ENCODE measurements at regions not wholly inside any gene's neighbourhood (a gene's known extent, or its start where the extent isn't known, plus 50 kb on each side); places are given as distances from the start of the nearest gene placed in this dataset.
"Not testable (repeated sequence)": the region's sequence is repeated elsewhere in the genome, so short reads cannot be mapped to it uniquely, and the experiment has no call there.

DNA sequence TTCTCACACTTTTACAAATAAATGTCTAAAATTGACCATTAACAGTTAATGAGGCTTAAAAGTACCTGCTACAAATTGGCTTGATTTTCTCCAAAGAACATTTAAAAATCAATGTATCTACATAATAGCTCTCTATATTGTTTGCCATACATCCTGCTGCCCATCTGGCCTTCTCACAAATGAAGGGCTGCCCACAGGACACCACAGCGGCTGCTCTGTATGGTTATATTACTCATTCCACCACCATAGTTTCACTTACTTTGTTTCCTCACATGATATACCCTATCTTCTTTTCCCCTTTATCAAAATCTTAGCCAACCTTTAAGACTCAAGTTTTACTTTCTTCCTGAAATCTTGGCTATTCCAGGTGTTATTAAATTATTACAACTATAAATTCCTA is 407.7 kb upstream of the HTR1E start:
- H3K4me3 ChIP-seq (ENCODE audit: control insufficient read depth, low read depth, low read length) = no peak overlapping the region
- no peak for DNase-seq (ENCODE audit: low read depth)
- TF ChIP-seq, protein P1, sequence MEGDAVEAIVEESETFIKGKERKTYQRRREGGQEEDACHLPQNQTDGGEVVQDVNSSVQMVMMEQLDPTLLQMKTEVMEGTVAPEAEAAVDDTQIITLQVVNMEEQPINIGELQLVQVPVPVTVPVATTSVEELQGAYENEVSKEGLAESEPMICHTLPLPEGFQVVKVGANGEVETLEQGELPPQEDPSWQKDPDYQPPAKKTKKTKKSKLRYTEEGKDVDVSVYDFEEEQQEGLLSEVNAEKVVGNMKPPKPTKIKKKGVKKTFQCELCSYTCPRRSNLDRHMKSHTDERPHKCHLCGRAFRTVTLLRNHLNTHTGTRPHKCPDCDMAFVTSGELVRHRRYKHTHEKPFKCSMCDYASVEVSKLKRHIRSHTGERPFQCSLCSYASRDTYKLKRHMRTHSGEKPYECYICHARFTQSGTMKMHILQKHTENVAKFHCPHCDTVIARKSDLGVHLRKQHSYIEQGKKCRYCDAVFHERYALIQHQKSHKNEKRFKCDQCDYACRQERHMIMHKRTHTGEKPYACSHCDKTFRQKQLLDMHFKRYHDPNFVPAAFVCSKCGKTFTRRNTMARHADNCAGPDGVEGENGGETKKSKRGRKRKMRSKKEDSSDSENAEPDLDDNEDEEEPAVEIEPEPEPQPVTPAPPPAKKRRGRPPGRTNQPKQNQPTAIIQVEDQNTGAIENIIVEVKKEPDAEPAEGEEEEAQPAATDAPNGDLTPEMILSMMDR (IDR thresholded peaks at IDR 0.05; ENCODE audit: control insufficient read depth, insufficient read depth, low read depth, low read length, missing control alignments) = no peak

DNA sequence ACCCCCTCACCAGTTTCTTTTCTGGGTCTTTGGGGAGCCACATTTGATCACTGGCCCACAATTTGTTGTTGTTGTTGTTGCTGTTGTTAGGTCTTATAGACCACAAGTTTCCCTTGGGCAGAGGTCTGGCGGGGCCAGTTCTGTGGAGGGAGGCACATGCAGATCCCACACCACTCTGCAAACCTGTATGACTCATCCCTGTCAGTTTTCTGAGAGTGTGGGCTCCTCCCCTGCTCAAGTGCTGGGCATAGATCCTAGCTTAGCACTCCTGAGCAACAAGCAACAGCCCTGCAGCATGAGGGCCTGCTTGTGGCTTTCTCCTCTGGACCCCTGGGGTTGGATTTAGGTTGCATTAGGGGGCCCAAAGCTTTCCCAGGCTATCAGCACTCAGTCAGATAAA is 411.1 kb upstream of the HTR1E start:
- TF ChIP-seq, protein P1 (IDR thresholded peaks at IDR 0.05; ENCODE audit: control insufficient read depth, insufficient read depth, low read depth, low read length, missing control alignments) = no peak
- H3K4me3 ChIP-seq (ENCODE audit: control insufficient read depth, low read depth, low read length) = no peak overlapping the region
- DNase-seq (ENCODE audit: low read depth) = no peak

DNA sequence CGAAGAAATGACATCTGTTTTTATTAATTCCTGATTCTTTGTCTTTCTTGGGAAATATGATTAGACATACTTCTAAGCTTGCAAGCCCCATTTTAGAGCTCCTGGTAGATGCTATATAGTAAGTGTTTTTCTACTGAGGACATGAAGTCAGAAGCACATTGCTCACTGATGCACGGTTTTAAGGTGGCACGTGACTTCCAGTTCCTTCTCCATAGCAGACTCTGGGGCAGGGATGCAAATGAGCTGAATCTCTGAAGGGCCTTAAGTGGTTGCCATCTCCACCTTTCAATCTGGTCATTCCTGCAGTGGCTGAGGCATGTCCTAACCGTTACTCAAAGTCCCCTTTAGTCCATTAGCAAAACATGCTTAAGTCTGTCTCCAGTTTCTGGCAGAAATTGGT is 421.2 kb upstream of the HTR1E start:
- H3K4me3 ChIP-seq (ENCODE audit: control insufficient read depth, low read depth, low read length) = no peak overlapping the region
- DNase-seq (ENCODE audit: low read depth) = no peak
- TF ChIP-seq, protein P1 (IDR thresholded peaks at IDR 0.05; ENCODE audit: control insufficient read depth, insufficient read depth, low read depth, low read length, missing control alignments) = no peak

DNA sequence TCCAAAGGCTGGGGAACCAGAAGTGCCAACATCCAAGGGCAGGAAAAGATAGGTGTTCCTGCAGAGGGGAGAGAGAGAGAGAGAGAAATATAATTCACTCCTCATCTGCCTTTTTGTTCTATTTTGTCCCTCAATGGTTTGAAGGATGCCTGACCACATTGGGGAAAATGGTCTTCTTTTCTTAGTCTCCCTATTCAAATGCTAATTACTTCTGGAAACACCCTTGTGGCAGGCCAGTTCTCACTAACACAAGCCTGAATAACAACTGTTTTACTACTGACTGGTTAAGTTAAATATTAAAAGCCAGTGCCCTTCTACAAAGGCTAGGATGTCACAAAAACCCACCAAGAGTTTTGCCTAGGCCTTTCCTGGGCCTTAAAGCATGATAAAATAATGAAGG is 425.4 kb upstream of the HTR1E start:
- no peak overlapping the region for H3K4me3 ChIP-seq (ENCODE audit: control insufficient read depth, low read depth, low read length)
- TF ChIP-seq, protein P1 (IDR thresholded peaks at IDR 0.05; ENCODE audit: control insufficient read depth, insufficient read depth, low read depth, low read length, missing control alignments) = no peak
- DNase-seq (ENCODE audit: low read depth) = no peak

DNA sequence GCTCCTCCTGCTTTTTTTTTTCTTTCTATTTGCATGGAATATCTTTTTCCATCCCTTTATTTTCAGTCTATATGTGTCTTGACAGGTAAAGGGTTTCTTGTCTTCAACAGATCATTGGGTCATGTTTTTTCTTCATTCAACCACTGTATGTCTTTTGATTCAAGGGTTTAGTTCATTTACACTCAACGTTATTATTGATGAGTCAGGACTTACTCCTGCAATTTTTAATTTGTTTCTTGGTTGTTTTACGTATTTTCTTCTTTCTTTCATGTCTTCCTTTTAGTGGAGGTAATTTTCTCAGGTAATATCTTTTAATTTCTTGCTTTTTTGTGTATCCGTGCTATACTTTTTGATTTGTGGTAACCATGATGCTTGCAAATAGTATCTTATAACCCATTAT is 429.1 kb upstream of the HTR1E start:
- TF ChIP-seq, protein P1 (IDR thresholded peaks at IDR 0.05; ENCODE audit: control insufficient read depth, insufficient read depth, low read depth, low read length, missing control alignments) = no peak
- no peak for DNase-seq (ENCODE audit: low read depth)
- H3K4me3 ChIP-seq (ENCODE audit: control insufficient read depth, low read depth, low read length) = no peak overlapping the region

DNA sequence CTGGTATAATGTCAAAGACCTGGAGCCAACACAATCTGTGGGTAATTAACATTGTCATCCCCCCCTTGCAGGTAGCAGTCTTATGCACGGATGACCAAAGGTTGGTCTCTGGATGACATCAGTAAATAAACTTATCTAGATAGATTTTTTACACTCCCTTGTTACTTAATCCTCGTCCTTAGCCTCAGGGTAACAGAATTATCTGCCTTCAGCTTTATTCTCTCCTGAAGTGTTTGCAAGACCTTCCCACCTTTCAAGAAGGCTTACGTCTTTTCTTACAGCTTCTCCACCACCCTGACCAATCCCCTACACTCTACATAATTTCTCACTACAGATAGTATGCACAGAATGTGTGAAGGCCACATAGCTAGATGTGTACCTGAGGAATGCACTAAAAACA is 434.8 kb upstream of the HTR1E start:
- DNase-seq (ENCODE audit: low read depth) = no peak
- TF ChIP-seq, protein P1 (IDR thresholded peaks at IDR 0.05; ENCODE audit: control insufficient read depth, insufficient read depth, low read depth, low read length, missing control alignments) = no peak
- no peak overlapping the region for H3K4me3 ChIP-seq (ENCODE audit: control insufficient read depth, low read depth, low read length)

DNA sequence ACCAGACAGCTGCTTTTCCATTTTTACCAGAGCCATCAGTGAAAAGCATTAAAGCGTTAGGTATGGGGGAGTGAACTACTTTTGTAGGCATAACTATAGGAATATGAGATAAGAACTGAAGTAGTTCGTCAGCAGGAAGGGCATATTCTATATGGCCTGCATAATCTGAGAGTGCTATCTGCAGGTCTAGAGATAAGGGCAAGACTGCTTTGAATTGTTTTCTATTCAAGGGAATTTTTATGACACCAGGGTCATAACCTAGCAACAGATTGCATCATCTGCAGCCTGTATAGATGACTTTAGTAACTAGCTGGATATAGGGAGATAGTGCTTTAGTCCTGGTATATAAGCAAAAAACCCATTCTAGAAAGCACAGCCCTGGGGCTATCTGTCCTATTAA is 437.3 kb upstream of the HTR1E start:
- TF ChIP-seq, protein P1 (IDR thresholded peaks at IDR 0.05; ENCODE audit: control insufficient read depth, insufficient read depth, low read depth, low read length, missing control alignments) = no peak
- H3K4me3 ChIP-seq (ENCODE audit: control insufficient read depth, low read depth, low read length) = no peak overlapping the region
- no peak for DNase-seq (ENCODE audit: low read depth)

DNA sequence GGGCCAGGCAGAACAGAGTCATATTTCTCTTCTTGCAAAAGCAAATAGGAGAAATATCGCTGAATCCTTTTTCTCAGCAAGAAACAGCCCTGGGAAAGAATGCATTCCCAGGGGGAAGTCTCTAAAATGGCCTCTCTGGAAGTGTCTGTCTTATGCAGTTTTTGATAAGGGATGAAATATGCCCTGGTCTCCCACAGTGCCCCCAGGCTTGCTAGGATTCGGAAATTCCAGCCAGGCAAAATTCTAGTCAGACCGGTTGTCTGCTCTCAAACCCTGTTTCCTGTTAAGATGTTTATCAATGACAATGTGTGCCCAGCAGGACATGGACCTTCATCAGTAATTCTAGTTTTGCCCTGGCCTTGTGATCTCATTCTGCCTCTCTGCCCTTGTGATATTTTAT is 448.3 kb upstream of the HTR1E start:
- not testable (repeated sequence) for DNase-seq (ENCODE audit: low read depth); H3K4me3 ChIP-seq (ENCODE audit: control insufficient read depth, low read depth, low read length)

Measured in AG09309 (cell line).